ENCODE measurements at regions not wholly inside any gene's neighbourhood (a gene's known extent, or its start where the extent isn't known, plus 50 kb on each side); places are given as distances from the start of the nearest gene placed in this dataset.
A peak's percentile ranks its signal among the peaks of the same experiment; 100 is the strongest.

- H3K9me2 ChIP-seq (replicated peaks; ENCODE audit: insufficient read depth) = no peaks in the 10 kb centered on the region
- no peak for DNase-seq (ENCODE audit: low spot score)
- H3K79me2 ChIP-seq = no peaks in the 10 kb centered on the region
- 93% methylated on average over 5 of the region's 5 CpGs for WGBS (ENCODE audit: low lambda C conversion rate, missing lambda C conversion rate)
- H3K4me3 ChIP-seq = no peak overlapping the region
- H3K27ac ChIP-seq = no peak overlapping the region
- H3K27me3 ChIP-seq = no peaks in the 10 kb centered on the region
- H4K20me1 ChIP-seq (ENCODE audit: insufficient read depth, poor library complexity, severe bottlenecking) = no peaks in the 10 kb centered on the region
- no peaks in the 10 kb centered on the region for H3K9me3 ChIP-seq (ENCODE audit: low read depth)
- no peak overlapping the region for H3K4me2 ChIP-seq
- no peak overlapping the region for H2AFZ ChIP-seq
- no peak for TF ChIP-seq EZH2phosphoT487 (IDR thresholded peaks at IDR 0.05; ENCODE audit: low read depth, severe bottlenecking, unreplicated experiment)
- TF ChIP-seq EZH2 (IDR thresholded peaks at IDR 0.05; ENCODE audit: borderline replicate concordance) = no peak
- TF ChIP-seq CTCF (IDR thresholded peaks at IDR 0.05; ENCODE audit: poor library complexity) = no peak
- peaks cover 9% of the 10 kb centered on the region for H3K4me1 ChIP-seq (ENCODE audit: insufficient read depth)
- no peaks in the 10 kb centered on the region for H3K36me3 ChIP-seq (replicated peaks; ENCODE audit: insufficient read depth, low read depth)
Measured at GRCh38 chr2:217448860-217449259, 553.9 kb downstream of the TNS1 start.

DNA sequence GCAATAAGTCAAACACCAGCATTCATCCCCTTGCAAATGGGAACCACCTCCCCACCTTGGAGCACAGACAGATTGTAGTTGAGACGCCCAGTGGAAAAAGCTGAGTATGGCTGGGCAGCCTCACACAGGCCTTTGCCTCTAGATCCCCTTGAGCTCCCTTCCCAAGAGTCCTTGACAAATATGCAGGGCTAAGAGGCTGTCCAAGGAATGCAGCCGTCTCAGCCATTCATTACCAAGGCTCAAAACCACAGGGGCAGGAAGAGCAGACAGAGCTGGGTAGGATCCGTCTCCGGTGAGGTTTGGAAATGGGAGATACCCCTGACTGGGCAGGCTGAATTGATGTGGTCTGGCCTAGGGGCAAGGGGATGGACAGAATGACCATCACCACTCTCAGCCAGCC, 557.1 kb downstream of the TNS1 start:
- H3K36me3 ChIP-seq (replicated peaks; ENCODE audit: insufficient read depth, low read depth) = no peaks in the 10 kb centered on the region

DNA sequence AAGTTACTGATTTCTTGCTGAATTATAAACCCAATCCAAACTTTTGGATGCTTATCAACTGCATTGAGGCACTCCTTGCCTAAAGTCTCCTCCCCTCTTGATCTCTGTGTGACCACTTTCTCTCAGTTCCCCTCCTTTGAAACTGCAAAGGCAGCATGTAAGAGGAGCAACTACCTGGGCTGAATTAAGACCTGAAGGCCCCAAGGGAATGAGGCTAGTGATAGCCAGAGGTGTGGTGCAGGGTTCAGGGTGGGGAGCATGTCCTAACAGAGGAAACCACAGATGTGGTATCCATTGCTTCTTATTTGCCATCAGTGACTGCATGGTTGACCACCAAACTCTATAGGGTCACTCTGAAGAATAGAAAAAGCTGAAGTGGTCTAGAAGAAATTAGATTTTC, 557.9 kb downstream of the TNS1 start:
- Histone ChIP-seq H3K79me2 (no peaks in the 10 kb centered on the region), H3K27ac (no peak overlapping the region), H3K4me2 (no peak overlapping the region), H3K4me1 (ENCODE audit: insufficient read depth) (no peaks in the 10 kb centered on the region), H3K36me3 (replicated peaks; ENCODE audit: insufficient read depth, low read depth) (no peaks in the 10 kb centered on the region), H3K9me3 (ENCODE audit: low read depth) (no peaks in the 10 kb centered on the region), H4K20me1 (ENCODE audit: insufficient read depth, poor library complexity, severe bottlenecking) (no peaks in the 10 kb centered on the region), H3K4me3 (no peak overlapping the region), H3K9me2 (replicated peaks; ENCODE audit: insufficient read depth) (no peaks in the 10 kb centered on the region), H3K27me3 (no peaks in the 10 kb centered on the region), H2AFZ (no peak overlapping the region)
- TF ChIP-seq EZH2phosphoT487 (IDR thresholded peaks at IDR 0.05; ENCODE audit: low read depth, severe bottlenecking, unreplicated experiment) (no peak), CTCF (IDR thresholded peaks at IDR 0.05; ENCODE audit: poor library complexity) (no peak), EZH2 (IDR thresholded peaks at IDR 0.05; ENCODE audit: borderline replicate concordance) (no peak)
- no peak for DNase-seq (ENCODE audit: low spot score)

More for the DNA sequence above, 557.1 kb downstream of the TNS1 start:
- Histone ChIP-seq H3K9me3 (ENCODE audit: low read depth) (no peaks in the 10 kb centered on the region), H3K27ac (no peak overlapping the region), H2AFZ (no peak overlapping the region), H3K4me3 (no peak overlapping the region), H4K20me1 (ENCODE audit: insufficient read depth, poor library complexity, severe bottlenecking) (no peaks in the 10 kb centered on the region), H3K27me3 (no peaks in the 10 kb centered on the region), H3K79me2 (no peaks in the 10 kb centered on the region), H3K4me1 (ENCODE audit: insufficient read depth) (no peaks in the 10 kb centered on the region), H3K4me2 (no peak overlapping the region), H3K9me2 (replicated peaks; ENCODE audit: insufficient read depth) (no peaks in the 10 kb centered on the region)
- DNase-seq (ENCODE audit: low spot score) = no peak
- 85% methylated on average over 4 of the region's 4 CpGs for WGBS (ENCODE audit: low lambda C conversion rate, missing lambda C conversion rate)
- TF ChIP-seq CTCF (IDR thresholded peaks at IDR 0.05; ENCODE audit: poor library complexity) (no peak), EZH2phosphoT487 (IDR thresholded peaks at IDR 0.05; ENCODE audit: low read depth, severe bottlenecking, unreplicated experiment) (no peak), EZH2 (IDR thresholded peaks at IDR 0.05; ENCODE audit: borderline replicate concordance) (no peak)

GRCh38 chr2:217444509-217444908, 558.3 kb downstream of the TNS1 start:
- Histone ChIP-seq H3K79me2 (no peaks in the 10 kb centered on the region), H3K27me3 (no peaks in the 10 kb centered on the region), H3K36me3 (replicated peaks; ENCODE audit: insufficient read depth, low read depth) (no peaks in the 10 kb centered on the region), H4K20me1 (ENCODE audit: insufficient read depth, poor library complexity, severe bottlenecking) (no peaks in the 10 kb centered on the region), H3K4me3 (no peak overlapping the region), H3K9me3 (ENCODE audit: low read depth) (no peaks in the 10 kb centered on the region), H2AFZ (no peak overlapping the region), H3K4me2 (no peak overlapping the region), H3K4me1 (ENCODE audit: insufficient read depth) (no peaks in the 10 kb centered on the region), H3K27ac (peak overlapping the region; percentile 27), H3K9me2 (replicated peaks; ENCODE audit: insufficient read depth) (no peaks in the 10 kb centered on the region)
- DNase-seq (ENCODE audit: low spot score) = no peak
- TF ChIP-seq EZH2phosphoT487 (IDR thresholded peaks at IDR 0.05; ENCODE audit: low read depth, severe bottlenecking, unreplicated experiment) (no peak), CTCF (IDR thresholded peaks at IDR 0.05; ENCODE audit: poor library complexity) (no peak)
